ENCODE measurements at regions not wholly inside any gene's neighbourhood (a gene's known extent, or its start where the extent isn't known, plus 50 kb on each side); places are given as distances from the start of the nearest gene placed in this dataset.

DNA sequence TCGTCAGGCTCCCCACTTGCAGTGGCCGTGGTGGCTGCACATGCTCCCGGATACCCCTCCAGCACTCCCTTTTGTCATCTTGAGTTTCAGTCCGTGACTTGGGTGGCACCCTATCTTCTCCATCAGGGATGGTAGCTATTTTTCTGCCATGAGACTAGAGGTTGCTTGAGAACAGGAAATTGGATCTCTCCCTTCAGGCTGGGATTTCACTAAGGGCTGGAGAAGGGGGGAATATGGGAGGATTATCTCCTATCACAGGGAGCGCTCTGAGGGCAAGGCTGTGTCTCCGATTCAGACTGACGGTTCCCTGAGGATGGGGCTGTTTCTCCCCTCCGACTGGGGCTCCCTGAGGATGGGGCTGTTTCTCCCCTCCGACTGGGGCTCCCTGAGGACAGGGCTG lies 123.1 kb downstream of the MRPL14 start:
- TF ChIP-seq, protein P1, sequence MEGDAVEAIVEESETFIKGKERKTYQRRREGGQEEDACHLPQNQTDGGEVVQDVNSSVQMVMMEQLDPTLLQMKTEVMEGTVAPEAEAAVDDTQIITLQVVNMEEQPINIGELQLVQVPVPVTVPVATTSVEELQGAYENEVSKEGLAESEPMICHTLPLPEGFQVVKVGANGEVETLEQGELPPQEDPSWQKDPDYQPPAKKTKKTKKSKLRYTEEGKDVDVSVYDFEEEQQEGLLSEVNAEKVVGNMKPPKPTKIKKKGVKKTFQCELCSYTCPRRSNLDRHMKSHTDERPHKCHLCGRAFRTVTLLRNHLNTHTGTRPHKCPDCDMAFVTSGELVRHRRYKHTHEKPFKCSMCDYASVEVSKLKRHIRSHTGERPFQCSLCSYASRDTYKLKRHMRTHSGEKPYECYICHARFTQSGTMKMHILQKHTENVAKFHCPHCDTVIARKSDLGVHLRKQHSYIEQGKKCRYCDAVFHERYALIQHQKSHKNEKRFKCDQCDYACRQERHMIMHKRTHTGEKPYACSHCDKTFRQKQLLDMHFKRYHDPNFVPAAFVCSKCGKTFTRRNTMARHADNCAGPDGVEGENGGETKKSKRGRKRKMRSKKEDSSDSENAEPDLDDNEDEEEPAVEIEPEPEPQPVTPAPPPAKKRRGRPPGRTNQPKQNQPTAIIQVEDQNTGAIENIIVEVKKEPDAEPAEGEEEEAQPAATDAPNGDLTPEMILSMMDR (conservative IDR thresholded peaks at IDR 0.05 in 1 of 2, IDR thresholded peaks at IDR 0.05 in 1 of 2; ENCODE audit: extremely low read depth in 1 of 2, insufficient read depth in 1 of 2, low read depth in 1 of 2, low read length in 2 of 2): no peak
- TF ChIP-seq EZH2 (IDR thresholded peaks at IDR 0.05; ENCODE audit: borderline replicate concordance, low read length): no peak
